ENCODE measurements at regions not wholly inside any gene's neighbourhood (a gene's known extent, or its start where the extent isn't known, plus 50 kb on each side); places are given as distances from the start of the nearest gene placed in this dataset.
"Not testable (repeated sequence)": the region's sequence is repeated elsewhere in the genome, so short reads cannot be mapped to it uniquely, and the experiment has no call there.

- no peaks in the 10 kb centered on the region for H3K4me1 ChIP-seq (ENCODE audit: insufficient read depth, low read length, poor library complexity, severe bottlenecking)
- BruUV-seq (replicated peaks) = no TSS peak
- no peaks in the 10 kb centered on the region for H3K27me3 ChIP-seq (replicated peaks; ENCODE audit: insufficient read depth, low read depth, low read length, poor library complexity)
- ChIA-PET CTCF (no interaction called here), POLR2A (ENCODE audit: low non-redundant PET) (no interaction called here)
- DNase-seq (ENCODE audit: low spot score) = no peak
- H3K9me3 ChIP-seq (ENCODE audit: low read depth, low read length, poor library complexity, severe bottlenecking) = peaks cover 2% of the 10 kb centered on the region
- H3K27ac ChIP-seq (ENCODE audit: low read depth, low read length, poor library complexity, severe bottlenecking) = no peak overlapping the region
- intact Hi-C loops (cut with micrococcal nuclease; ENCODE audit: unreplicated experiment) = no loop called here
- no peaks in the 10 kb centered on the region for H3K36me3 ChIP-seq (ENCODE audit: insufficient read depth, low read length, poor library complexity, severe bottlenecking)
- no peak overlapping the region for H3K4me3 ChIP-seq (ENCODE audit: low read depth, low read length, poor library complexity, severe bottlenecking)
- TF ChIP-seq, protein P1, sequence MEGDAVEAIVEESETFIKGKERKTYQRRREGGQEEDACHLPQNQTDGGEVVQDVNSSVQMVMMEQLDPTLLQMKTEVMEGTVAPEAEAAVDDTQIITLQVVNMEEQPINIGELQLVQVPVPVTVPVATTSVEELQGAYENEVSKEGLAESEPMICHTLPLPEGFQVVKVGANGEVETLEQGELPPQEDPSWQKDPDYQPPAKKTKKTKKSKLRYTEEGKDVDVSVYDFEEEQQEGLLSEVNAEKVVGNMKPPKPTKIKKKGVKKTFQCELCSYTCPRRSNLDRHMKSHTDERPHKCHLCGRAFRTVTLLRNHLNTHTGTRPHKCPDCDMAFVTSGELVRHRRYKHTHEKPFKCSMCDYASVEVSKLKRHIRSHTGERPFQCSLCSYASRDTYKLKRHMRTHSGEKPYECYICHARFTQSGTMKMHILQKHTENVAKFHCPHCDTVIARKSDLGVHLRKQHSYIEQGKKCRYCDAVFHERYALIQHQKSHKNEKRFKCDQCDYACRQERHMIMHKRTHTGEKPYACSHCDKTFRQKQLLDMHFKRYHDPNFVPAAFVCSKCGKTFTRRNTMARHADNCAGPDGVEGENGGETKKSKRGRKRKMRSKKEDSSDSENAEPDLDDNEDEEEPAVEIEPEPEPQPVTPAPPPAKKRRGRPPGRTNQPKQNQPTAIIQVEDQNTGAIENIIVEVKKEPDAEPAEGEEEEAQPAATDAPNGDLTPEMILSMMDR (conservative IDR thresholded peaks at IDR 0.05; ENCODE audit: low read depth, low read length) = no peak
- no peak for TF ChIP-seq EZH2 (IDR thresholded peaks at IDR 0.05; ENCODE audit: borderline replicate concordance, low read depth, low read length, poor library complexity, severe bottlenecking)
These were observed 111.1 kb downstream of the KLF8 start for GRCh38 chrX:56343219-56343618.

- no TSS peak for BruUV-seq (replicated peaks)
- H3K9me3 ChIP-seq (ENCODE audit: low read depth, low read length, poor library complexity, severe bottlenecking) = peaks cover 2% of the 10 kb centered on the region
- no peaks in the 10 kb centered on the region for H3K36me3 ChIP-seq (ENCODE audit: insufficient read depth, low read length, poor library complexity, severe bottlenecking)
- TF ChIP-seq EZH2 (IDR thresholded peaks at IDR 0.05; ENCODE audit: borderline replicate concordance, low read depth, low read length, poor library complexity, severe bottlenecking) = no peak
- TF ChIP-seq, protein P1 (conservative IDR thresholded peaks at IDR 0.05; ENCODE audit: low read depth, low read length) = no peak
- DNase-seq (ENCODE audit: low spot score) = no peak
- ChIA-PET CTCF (no interaction called here), POLR2A (ENCODE audit: low non-redundant PET) (no interaction called here)
- H3K27me3 ChIP-seq (replicated peaks; ENCODE audit: insufficient read depth, low read depth, low read length, poor library complexity) = no peaks in the 10 kb centered on the region
- H3K27ac ChIP-seq (ENCODE audit: low read depth, low read length, poor library complexity, severe bottlenecking) = no peak overlapping the region
- H3K4me1 ChIP-seq (ENCODE audit: insufficient read depth, low read length, poor library complexity, severe bottlenecking) = no peaks in the 10 kb centered on the region
- H3K4me3 ChIP-seq (ENCODE audit: low read depth, low read length, poor library complexity, severe bottlenecking) = no peak overlapping the region
- intact Hi-C loops (cut with micrococcal nuclease; ENCODE audit: unreplicated experiment) = no loop called here
These were observed 111.5 kb downstream of the KLF8 start for GRCh38 chrX:56343664-56344063.

DNA sequence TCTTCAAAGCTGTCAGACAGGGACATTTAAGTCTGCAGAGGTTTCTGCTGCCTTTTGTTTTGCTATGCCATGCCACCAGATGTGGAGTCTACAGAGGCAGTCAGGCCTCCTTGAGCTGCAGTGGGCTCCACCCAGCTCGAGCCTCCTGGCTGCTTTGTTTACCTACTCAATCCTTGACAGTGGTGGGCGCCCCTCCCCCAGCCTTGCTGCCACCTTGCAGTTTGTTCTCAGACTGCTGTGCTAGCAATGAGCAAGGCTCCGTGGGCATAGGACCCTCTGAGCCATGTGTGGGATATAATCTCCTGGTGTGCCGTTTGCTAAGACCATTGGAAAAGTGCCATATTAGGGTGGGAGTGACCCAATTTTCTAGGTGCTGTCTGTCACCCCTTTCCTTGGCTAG lies 126.0 kb downstream of the KLF8 start:
- H3K27me3 ChIP-seq (replicated peaks; ENCODE audit: insufficient read depth, low read depth, low read length, poor library complexity); H3K4me3 ChIP-seq (ENCODE audit: low read depth, low read length, poor library complexity, severe bottlenecking); BruUV-seq (replicated peaks); H3K36me3 ChIP-seq (ENCODE audit: insufficient read depth, low read length, poor library complexity, severe bottlenecking); intact Hi-C loops (cut with micrococcal nuclease; ENCODE audit: unreplicated experiment); POLR2A ChIA-PET (ENCODE audit: low non-redundant PET); H3K4me1 ChIP-seq (ENCODE audit: insufficient read depth, low read length, poor library complexity, severe bottlenecking); CTCF ChIA-PET; H3K27ac ChIP-seq (ENCODE audit: low read depth, low read length, poor library complexity, severe bottlenecking); DNase-seq (ENCODE audit: low spot score): not testable (repeated sequence)
- H3K9me3 ChIP-seq (ENCODE audit: low read depth, low read length, poor library complexity, severe bottlenecking) = peaks cover 19% of the 10 kb centered on the region

- H3K9me3 ChIP-seq (ENCODE audit: low read depth, low read length, poor library complexity, severe bottlenecking); POLR2A ChIA-PET (ENCODE audit: low non-redundant PET); H3K27me3 ChIP-seq (replicated peaks; ENCODE audit: insufficient read depth, low read depth, low read length, poor library complexity); BruUV-seq (replicated peaks); CTCF ChIA-PET; H3K4me1 ChIP-seq (ENCODE audit: insufficient read depth, low read length, poor library complexity, severe bottlenecking); H3K27ac ChIP-seq (ENCODE audit: low read depth, low read length, poor library complexity, severe bottlenecking); H3K4me3 ChIP-seq (ENCODE audit: low read depth, low read length, poor library complexity, severe bottlenecking); H3K36me3 ChIP-seq (ENCODE audit: insufficient read depth, low read length, poor library complexity, severe bottlenecking); DNase-seq (ENCODE audit: low spot score); intact Hi-C loops (cut with micrococcal nuclease; ENCODE audit: unreplicated experiment): not testable (repeated sequence)
These were observed 133.0 kb downstream of the KLF8 start for GRCh38 chrX:56365171-56365570.
